HepG2 (cell line): ENCODE measurements at regions not wholly inside any gene's neighbourhood (a gene's known extent, or its start where the extent isn't known, plus 50 kb on each side); places are given as distances from the start of the nearest gene placed in this dataset.
"Not testable (repeated sequence)": the region's sequence is repeated elsewhere in the genome, so short reads cannot be mapped to it uniquely, and the experiment has no call there.

Experiments used
- ATAC-seq: fragments of 200-7000 bp; cut with Tn5 transposase; 3 replicates; pipeline ENCODE4 v1.9.1; 2020; ENCODE audit warnings: mild to moderate bottlenecking, moderate library complexity
- BruUV-seq: library from RNA; stranded (reverse); fragments of 400-500 nt; replicated peaks from 2 replicates; lab custom pipeline; 2021; lab: Mats Ljungman, UMichigan
- CTCF ChIA-PET: fragments of 300-600 bp; formaldehyde crosslinking; extraction: SDS; loops from one replicate; lab custom pipeline; 2021; ENCODE audit warnings: low total read pairs, inconsistent platforms, low intra/inter-chr PET ratio; lab: Yijun Ruan, JAX
- POLR2A ChIA-PET: fragments of 350-600 bp; sonication (Branson Sonifier 250); formaldehyde crosslinking; loops from one replicate; lab custom pipeline; 2020; ENCODE audit warnings: antibody characterized with exemption, inconsistent platforms; lab: Yijun Ruan, JAX
- DNase-seq: peaks from one replicate; pipeline ENCODE4 v3.0.0-alpha.2; 2015; ENCODE audit warnings: low spot score
- FAIRE-seq: peaks from 3 replicates; lab custom pipeline; 2011; peaks lifted over from hg19 to GRCh38; lab: Jason Lieb, UNC
- H2AFZ ChIP-seq: one replicate; pipeline ENCODE4 v1.6.1; 2011; ENCODE audit warnings: low read length, inconsistent platforms
- H3K27ac ChIP-seq: fragments of 300-600 bp; 3 replicates; pipeline ENCODE4 v1.8.0; 2011; ENCODE audit warnings: mixed run types, mild to moderate bottlenecking, mixed read lengths, low read length, inconsistent platforms; ENCODE audit not compliant: insufficient read depth; ENCODE audit errors: extremely low read length
- H3K27me3 ChIP-seq, 2 experiments: fragments of 200-600 bp in 1 of 2; 2 replicates in 1 of 2; 3 replicates in 1 of 2; pipeline versions ENCODE4 v1.6.0 to v1.8.0; 2011; ENCODE audit warnings: low read length in 2 of 2, mild to moderate bottlenecking in 2 of 2, moderate library complexity in 2 of 2, inconsistent platforms in 1 of 2; ENCODE audit not compliant: insufficient read depth in 2 of 2, control insufficient read depth in 1 of 2
- H3K36me3 ChIP-seq, 2 experiments: fragments of 200-600 bp in 1 of 2; replicated peaks in 1 of 2; 2 replicates in 1 of 2; 3 replicates in 1 of 2; pipeline versions ENCODE4 v1.5.1 to v1.8.0; 2011; ENCODE audit warnings: low read length in 2 of 2, inconsistent platforms in 1 of 2; ENCODE audit not compliant: insufficient read depth in 2 of 2, control insufficient read depth in 1 of 2
- H3K4me1 ChIP-seq: 2 replicates; pipeline ENCODE4 v1.5.1; 2012; ENCODE audit warnings: low read length, inconsistent platforms; ENCODE audit not compliant: insufficient read depth
- H3K4me2 ChIP-seq: 2 replicates; pipeline ENCODE4 v1.6.0; 2011; ENCODE audit warnings: low read depth, low read length, inconsistent platforms
- H3K4me3 ChIP-seq, 3 experiments: fragments of 200-600 bp in 1 of 3; sonication (generic), shearing (Covaris generic) in 1 of 3; replicated peaks in 1 of 3; 2 replicates each; pipeline ENCODE4 v1.5.1; 2011 to 2016; ENCODE audit warnings: low read length in 3 of 3, inconsistent platforms in 2 of 3, low read depth in 2 of 3, mild to moderate bottlenecking in 2 of 3, control low read depth in 1 of 3, mixed read lengths in 1 of 3; ENCODE audit not compliant: insufficient read depth in 1 of 3
- H3K79me2 ChIP-seq: one replicate; pipeline ENCODE4 v1.6.1; 2011; ENCODE audit warnings: low read length, inconsistent platforms; ENCODE audit not compliant: insufficient read depth
- H3K9ac ChIP-seq: 2 replicates; pipeline ENCODE4 v1.6.0; 2011; ENCODE audit warnings: mild to moderate bottlenecking, low read depth, low read length, inconsistent platforms; ENCODE audit not compliant: insufficient read depth
- H3K9me3 ChIP-seq: 2 replicates; pipeline ENCODE4 v1.5.1; 2012; ENCODE audit warnings: mild to moderate bottlenecking, low read length
- H4K20me1 ChIP-seq: 2 replicates; pipeline ENCODE4 v1.6.0; 2011; ENCODE audit warnings: inconsistent platforms, mild to moderate bottlenecking, low read length, moderate library complexity; ENCODE audit not compliant: insufficient read depth
- ATF2 ChIP-seq: sonication (generic); formaldehyde crosslinking; IDR thresholded peaks from 2 replicates; pipeline ENCODE4 v1.4.0; 2020; ENCODE audit warnings: missing genetic modification reagents
- PHF20 ChIP-seq: sonication (generic); formaldehyde crosslinking; IDR thresholded peaks from 2 replicates; pipeline ENCODE4 v1.5.0; 2020; ENCODE audit warnings: mild to moderate bottlenecking, missing genetic modification reagents
- ZBTB37 ChIP-seq: sonication (generic); formaldehyde crosslinking; IDR thresholded peaks from 2 replicates; pipeline ENCODE4 v1.4.0; 2020; ENCODE audit warnings: mild to moderate bottlenecking, missing genetic modification reagents
- ZBTB43 ChIP-seq: sonication (generic); formaldehyde crosslinking; conservative IDR thresholded peaks from 2 replicates; pipeline ENCODE4 v1.4.0; 2020; ENCODE audit warnings: missing genetic modification reagents
- WGBS: methylation state at CpG from one replicate; pipeline ENCODE4 v1.1.6; 2017; ENCODE audit warnings: low lambda C conversion rate; 5-methylcytosine and 5-hydroxymethylcytosine counted together
- in situ Hi-C: cut with HindIII; loops from 2 replicates; pipeline ENCODE4 v1.10.0; 2017; ENCODE audit warnings: low pct_unique_long_range_greater_than_20kb; ENCODE audit not compliant: extremely low pct_ligation_motif_present
- intact Hi-C: fragments of 100-400 bp; cut with micrococcal nuclease; formaldehyde crosslinking; loops from one replicate; pipeline ENCODE4 v1.10.0; 2022; ENCODE audit not compliant: unreplicated experiment

GRCh38 chr3:198097048-198097447 lies 137.0 kb downstream of the LMLN start (continued):
- TF ChIP-seq ZBTB37 (CRISPR knock-in tag) (no peak), PHF20 (CRISPR knock-in tag) (no peak), ZBTB43 (CRISPR knock-in tag) (no peak), ATF2 (no peak)
- TF ChIP-seq, all 625 proteins: peak for 0

GRCh38 chr3:198098661-198099081 lies 138.7 kb downstream of the LMLN start:
- H4K20me1 ChIP-seq, POLR2A ChIA-PET, intact Hi-C loops, H3K27me3 ChIP-seq, H3K27ac ChIP-seq, in situ Hi-C loops, H3K9ac ChIP-seq, H3K79me2 ChIP-seq, FAIRE-seq, H3K4me2 ChIP-seq, H2AFZ ChIP-seq, ATAC-seq, H3K4me1 ChIP-seq, H3K9me3 ChIP-seq, H3K36me3 ChIP-seq, CTCF ChIA-PET, DNase-seq, H3K4me3 ChIP-seq, BruUV-seq: not testable (repeated sequence)
- 71% methylated on average over 9 of the region's 9 CpGs for WGBS

- H3K4me1 ChIP-seq, H3K9me3 ChIP-seq, DNase-seq, H3K79me2 ChIP-seq, H3K27ac ChIP-seq, H2AFZ ChIP-seq, BruUV-seq, FAIRE-seq, H3K4me3 ChIP-seq, ATAC-seq, H3K36me3 ChIP-seq, POLR2A ChIA-PET, intact Hi-C loops, CTCF ChIA-PET, H4K20me1 ChIP-seq, H3K27me3 ChIP-seq, H3K9ac ChIP-seq, in situ Hi-C loops, H3K4me2 ChIP-seq: not testable (repeated sequence)
- WGBS: 71% methylated on average over 9 of the region's 10 CpGs
Observed at GRCh38 chr3:198103070-198103469, 143.1 kb downstream of the LMLN start.
